IPS-18a (cell line): ENCODE measurements at regions not wholly inside any gene's neighbourhood (a gene's known extent, or its start where the extent isn't known, plus 50 kb on each side); places are given as distances from the start of the nearest gene placed in this dataset.
"Not testable (repeated sequence)": the region's sequence is repeated elsewhere in the genome, so short reads cannot be mapped to it uniquely, and the experiment has no call there.

ENCODE experiments used
- H3K27ac ChIP-seq: one replicate; pipeline ENCODE4 v1.5.1; 2013; ENCODE audit warnings: low read length
- H3K27me3 ChIP-seq: one replicate; pipeline ENCODE4 v1.6.1; 2013; ENCODE audit warnings: mild to moderate bottlenecking, low read length; ENCODE audit not compliant: control insufficient read depth, insufficient read depth
- H3K36me3 ChIP-seq: one replicate; pipeline ENCODE4 v1.6.1; 2013; ENCODE audit warnings: low read depth, low read length; ENCODE audit not compliant: control insufficient read depth
- H3K4me1 ChIP-seq: one replicate; pipeline ENCODE4 v1.6.1; 2013; ENCODE audit warnings: low read depth, low read length; ENCODE audit not compliant: control insufficient read depth
- H3K4me3 ChIP-seq: one replicate; pipeline ENCODE4 v1.5.1; 2013; ENCODE audit warnings: low read length
- H3K9ac ChIP-seq: one replicate; pipeline ENCODE4 v1.6.1; 2013; ENCODE audit warnings: mild to moderate bottlenecking, low read length, moderate library complexity
- H3K9me3 ChIP-seq: one replicate; pipeline ENCODE4 v1.6.1; 2013; ENCODE audit warnings: low read depth, low read length; ENCODE audit not compliant: control insufficient read depth

DNA sequence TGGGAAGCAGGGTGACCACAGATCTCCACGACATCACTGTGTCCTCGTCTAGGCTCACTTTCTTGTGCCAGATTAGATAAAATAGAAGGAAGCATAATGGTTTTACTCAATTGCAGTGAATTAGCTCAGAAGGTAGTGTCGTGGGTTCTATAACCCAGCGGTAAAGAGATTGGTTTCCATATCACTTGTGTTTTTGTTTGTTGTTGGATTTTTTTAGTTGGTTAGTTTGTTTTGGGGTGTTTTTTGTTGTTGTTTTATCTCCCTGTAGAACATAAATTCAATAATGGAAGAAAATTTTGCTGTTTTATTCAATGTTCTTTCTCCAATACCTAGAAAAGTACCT, 85.9 kb upstream of the PRSS16 start:
- Histone ChIP-seq H3K27me3 (peaks cover 5% of the 10 kb centered on the region), H3K36me3 (no peaks in the 10 kb centered on the region), H3K4me3 (peak overlapping the region; percentile 5), H3K9me3 (no peaks in the 10 kb centered on the region), H3K9ac (no peak overlapping the region), H3K4me1 (peaks cover 13% of the 10 kb centered on the region), H3K27ac (no peak overlapping the region)

DNA sequence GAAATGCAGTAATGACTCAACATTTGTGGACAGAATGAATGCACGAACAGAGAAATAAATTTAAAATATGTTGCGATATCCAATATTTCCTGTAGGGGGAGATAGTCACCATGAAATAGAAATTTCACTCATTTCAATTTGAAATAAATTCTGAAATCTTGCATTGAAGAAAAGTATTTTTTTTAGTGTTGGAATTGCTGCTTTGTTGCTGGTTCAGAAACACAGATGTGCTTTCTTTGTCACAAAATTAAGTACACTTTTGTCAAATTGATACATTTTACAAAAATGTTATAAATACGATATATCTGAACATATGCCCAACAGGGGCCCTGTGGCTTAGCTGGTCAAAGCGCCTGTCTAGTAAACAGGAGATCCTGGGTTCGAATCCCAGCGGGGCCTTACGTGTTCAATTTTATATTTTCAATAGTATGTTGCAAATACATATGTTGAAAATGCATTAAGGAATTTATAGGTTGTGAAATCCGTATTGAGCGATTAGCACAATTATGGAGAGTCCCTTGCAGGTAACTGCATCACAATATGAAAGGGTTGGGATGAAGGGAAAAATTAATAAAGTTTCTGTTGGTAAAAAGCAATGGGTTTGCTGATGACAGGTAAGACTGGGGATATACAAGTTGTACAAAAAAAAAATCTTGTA, 85.4 kb upstream of the PRSS16 start:
- no peak overlapping the region for H3K27ac ChIP-seq
- peaks cover 13% of the 10 kb centered on the region for H3K4me1 ChIP-seq
- H3K36me3 ChIP-seq = no peaks in the 10 kb centered on the region
- peak overlapping the region; percentile 5 for H3K4me3 ChIP-seq
- no peaks in the 10 kb centered on the region for H3K9me3 ChIP-seq
- no peak overlapping the region for H3K9ac ChIP-seq
- H3K27me3 ChIP-seq = no peaks in the 10 kb centered on the region

DNA sequence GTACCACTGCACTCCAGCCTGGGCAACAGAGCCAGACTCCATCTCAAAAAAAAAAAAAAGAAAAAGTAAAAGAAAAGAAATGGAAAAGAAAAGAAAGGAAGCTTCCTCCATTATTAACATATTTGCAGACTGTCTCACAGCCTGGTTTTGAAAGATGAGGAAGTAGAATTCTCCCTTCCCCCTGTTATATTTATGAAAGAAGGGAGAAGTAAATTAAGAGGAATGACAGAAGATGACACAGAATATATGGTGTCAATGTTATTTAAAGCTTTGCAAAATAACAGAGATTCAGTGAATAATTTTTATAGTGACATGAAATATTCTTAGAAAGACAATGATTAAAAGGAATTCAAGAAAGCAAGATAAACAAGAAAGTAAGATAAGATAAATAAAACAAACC, 83.7 kb upstream of the PRSS16 start:
- Histone ChIP-seq H3K9me3 (no peaks in the 10 kb centered on the region), H3K36me3 (no peaks in the 10 kb centered on the region), H3K4me3 (no peak overlapping the region), H3K9ac (no peak overlapping the region), H3K4me1 (peaks cover 13% of the 10 kb centered on the region), H3K27ac (no peak overlapping the region), H3K27me3 (no peaks in the 10 kb centered on the region)

DNA sequence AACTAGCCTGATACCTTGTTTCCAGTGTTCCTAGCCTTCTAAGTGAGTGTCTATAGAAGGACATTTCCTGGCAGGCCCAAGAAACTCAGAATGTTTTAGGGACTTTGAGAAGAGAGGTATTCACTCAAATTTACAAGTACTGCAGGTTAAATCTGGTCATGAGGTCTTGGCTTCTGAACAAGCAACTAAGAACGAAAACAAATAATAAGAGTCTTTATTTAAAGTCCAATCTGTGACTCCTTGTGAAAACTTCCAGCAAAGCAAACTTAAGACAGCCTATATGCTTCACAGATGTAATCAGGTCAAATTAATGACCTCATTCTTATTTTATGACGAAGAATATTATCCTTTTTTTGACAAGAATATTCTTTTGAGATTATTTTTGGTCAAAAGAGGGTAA, 79.4 kb upstream of the PRSS16 start:
- Histone ChIP-seq H3K9me3 (no peaks in the 10 kb centered on the region), H3K27ac (no peak overlapping the region), H3K36me3 (no peaks in the 10 kb centered on the region), H3K4me1 (no peaks in the 10 kb centered on the region), H3K27me3 (no peaks in the 10 kb centered on the region), H3K9ac (no peak overlapping the region), H3K4me3 (no peak overlapping the region)

DNA sequence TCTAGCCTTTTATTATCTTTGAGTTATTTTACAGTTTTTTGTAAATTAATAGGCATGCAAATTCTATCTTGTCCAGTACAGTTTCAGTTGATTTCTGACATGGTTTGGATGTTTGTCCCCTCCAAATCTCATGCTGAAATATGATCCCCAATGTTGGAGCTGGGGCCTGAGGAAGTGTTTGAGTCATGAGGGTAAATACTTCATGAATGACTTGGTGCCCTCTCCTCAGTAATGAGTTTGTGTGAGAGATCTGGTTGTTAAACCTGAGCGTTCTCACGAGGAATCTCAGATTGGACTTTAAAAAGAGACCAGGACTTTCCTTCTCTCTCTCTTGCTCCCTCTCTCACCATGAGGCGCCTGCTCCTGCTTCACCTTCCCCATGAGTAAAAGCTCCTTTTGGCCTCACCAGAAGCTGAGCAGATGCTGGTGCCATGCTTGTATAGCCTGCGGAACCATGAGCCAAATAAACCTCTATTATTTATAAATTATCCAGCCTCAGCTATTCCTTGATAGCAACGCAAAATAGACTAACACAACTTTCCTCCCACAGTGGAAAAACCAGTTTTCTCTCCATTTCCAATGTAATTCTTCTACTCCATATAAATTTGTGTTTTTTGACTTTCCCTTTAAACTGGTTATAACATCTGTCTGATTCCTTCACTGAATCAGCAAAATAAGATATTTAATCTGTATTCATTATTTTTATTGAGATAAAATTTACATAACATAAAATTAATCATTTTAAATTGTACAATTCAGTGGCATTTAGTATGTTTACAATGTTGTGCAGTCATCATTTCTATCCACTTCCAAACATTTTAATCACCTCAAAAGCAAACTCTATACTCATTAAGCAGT, 78.7 kb upstream of the PRSS16 start:
- H3K27ac ChIP-seq = no peak overlapping the region
- H3K27me3 ChIP-seq = no peaks in the 10 kb centered on the region
- H3K9me3 ChIP-seq = no peaks in the 10 kb centered on the region
- H3K4me3 ChIP-seq = no peak overlapping the region
- H3K9ac ChIP-seq = no peak overlapping the region
- no peaks in the 10 kb centered on the region for H3K4me1 ChIP-seq
- H3K36me3 ChIP-seq = no peaks in the 10 kb centered on the region

DNA sequence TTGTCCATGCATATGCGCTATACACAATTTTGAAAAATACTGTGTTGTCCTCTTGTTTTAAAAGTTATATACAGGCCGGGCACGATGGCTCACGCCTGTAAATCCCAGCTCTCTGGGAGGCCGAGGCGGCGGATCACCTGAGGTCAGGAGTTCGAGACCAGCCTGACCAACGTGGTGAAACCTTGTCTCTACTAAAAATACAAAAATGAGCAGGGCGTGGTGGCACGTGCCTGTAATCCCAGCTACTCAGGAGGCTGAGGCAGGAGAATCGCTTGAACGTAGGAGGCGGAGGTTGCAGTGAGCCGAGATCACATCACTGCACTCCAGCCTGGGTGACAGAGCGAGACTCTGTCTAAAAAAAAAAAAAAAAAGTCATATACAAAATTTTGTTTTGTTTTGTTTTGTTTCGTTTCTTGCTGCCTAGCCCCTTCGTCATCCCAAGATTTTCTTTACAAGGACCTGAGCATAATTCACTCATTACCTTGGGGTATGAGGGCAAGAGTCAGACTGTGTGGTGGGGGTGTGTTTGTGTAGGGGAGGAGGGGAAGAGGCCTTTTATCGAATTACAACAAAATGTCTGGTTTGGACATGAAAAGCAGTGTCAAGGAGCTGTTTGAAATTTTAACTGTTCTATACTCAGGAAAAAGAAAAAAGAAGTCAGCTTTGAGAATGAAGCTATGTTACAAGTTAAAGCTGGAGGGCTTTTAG, 74.8 kb upstream of the PRSS16 start:
- H3K27ac ChIP-seq, H3K9ac ChIP-seq, H3K4me1 ChIP-seq, H3K36me3 ChIP-seq, H3K27me3 ChIP-seq, H3K4me3 ChIP-seq, H3K9me3 ChIP-seq: not testable (repeated sequence)

DNA sequence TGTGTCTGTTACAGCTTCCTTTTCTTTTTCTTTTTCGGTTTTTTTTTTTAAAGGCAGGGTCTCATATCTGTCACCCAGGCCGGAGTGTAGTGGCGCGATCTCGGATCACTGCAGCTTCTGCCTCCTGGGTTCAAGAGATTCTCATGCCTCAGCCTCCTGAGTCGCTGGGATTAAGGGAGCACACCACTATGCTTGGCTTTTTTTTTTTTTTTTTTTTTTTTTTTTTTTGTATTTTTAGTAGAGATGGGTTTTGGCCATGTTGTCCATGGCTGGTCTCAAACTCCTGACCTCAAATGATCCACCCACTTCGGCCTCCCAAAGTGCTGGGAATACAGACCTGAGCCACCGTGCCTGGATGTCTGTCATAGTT, 74.3 kb upstream of the PRSS16 start:
- H3K36me3 ChIP-seq, H3K4me3 ChIP-seq, H3K27ac ChIP-seq, H3K9ac ChIP-seq, H3K27me3 ChIP-seq, H3K9me3 ChIP-seq, H3K4me1 ChIP-seq: not testable (repeated sequence)

DNA sequence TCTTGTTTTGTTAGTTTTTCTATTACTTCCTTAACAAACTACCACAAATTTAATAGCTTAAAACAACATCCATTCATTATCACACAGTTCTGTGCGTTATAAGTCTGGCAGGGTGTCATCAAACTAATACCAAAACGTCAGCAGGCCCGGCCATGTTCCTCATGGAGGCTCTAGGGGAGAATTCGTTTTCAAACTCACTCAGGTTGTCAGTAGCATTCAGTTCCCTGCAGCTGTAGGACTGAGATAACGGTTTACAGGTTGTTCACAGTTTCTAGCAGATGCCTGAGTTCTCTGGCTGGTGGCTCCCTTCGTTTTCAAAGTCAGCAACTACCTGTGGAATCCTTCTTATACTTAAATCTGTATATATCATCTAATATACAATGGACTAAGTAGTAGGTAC, 72.5 kb upstream of the PRSS16 start:
- Histone ChIP-seq H3K9ac (no peak overlapping the region), H3K36me3 (no peaks in the 10 kb centered on the region), H3K27ac (no peak overlapping the region)

DNA sequence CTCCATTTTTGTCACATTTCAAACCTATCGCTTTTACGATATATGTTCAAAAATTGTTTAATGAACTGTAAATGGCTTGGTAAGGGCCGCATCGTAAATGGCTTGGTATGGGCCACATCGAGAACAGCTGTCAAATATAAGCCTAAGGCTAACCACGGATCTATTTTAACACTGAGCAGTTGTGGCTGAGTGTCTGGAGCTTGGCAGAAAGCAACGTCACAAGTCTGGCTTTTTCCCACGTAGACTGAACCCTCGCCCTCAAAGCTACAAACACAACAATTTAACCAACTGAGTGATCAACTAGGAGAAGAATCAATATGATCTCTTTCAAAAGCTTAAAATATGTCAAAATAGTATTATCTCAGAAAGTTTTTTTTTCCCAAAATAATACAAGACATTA, 71.4 kb upstream of the PRSS16 start:
- no peaks in the 10 kb centered on the region for H3K9me3 ChIP-seq
- H3K9ac ChIP-seq = no peak overlapping the region
- H3K27ac ChIP-seq = no peak overlapping the region
- no peaks in the 10 kb centered on the region for H3K36me3 ChIP-seq
- H3K4me1 ChIP-seq = peaks cover 9% of the 10 kb centered on the region
- peak overlapping the region; percentile 99 for H3K4me3 ChIP-seq
- H3K27me3 ChIP-seq = no peaks in the 10 kb centered on the region

More for the DNA sequence above, 72.5 kb upstream of the PRSS16 start:
- Histone ChIP-seq H3K4me1 (peaks cover 9% of the 10 kb centered on the region), H3K9me3 (no peaks in the 10 kb centered on the region), H3K4me3 (no peak overlapping the region), H3K27me3 (no peaks in the 10 kb centered on the region)

DNA sequence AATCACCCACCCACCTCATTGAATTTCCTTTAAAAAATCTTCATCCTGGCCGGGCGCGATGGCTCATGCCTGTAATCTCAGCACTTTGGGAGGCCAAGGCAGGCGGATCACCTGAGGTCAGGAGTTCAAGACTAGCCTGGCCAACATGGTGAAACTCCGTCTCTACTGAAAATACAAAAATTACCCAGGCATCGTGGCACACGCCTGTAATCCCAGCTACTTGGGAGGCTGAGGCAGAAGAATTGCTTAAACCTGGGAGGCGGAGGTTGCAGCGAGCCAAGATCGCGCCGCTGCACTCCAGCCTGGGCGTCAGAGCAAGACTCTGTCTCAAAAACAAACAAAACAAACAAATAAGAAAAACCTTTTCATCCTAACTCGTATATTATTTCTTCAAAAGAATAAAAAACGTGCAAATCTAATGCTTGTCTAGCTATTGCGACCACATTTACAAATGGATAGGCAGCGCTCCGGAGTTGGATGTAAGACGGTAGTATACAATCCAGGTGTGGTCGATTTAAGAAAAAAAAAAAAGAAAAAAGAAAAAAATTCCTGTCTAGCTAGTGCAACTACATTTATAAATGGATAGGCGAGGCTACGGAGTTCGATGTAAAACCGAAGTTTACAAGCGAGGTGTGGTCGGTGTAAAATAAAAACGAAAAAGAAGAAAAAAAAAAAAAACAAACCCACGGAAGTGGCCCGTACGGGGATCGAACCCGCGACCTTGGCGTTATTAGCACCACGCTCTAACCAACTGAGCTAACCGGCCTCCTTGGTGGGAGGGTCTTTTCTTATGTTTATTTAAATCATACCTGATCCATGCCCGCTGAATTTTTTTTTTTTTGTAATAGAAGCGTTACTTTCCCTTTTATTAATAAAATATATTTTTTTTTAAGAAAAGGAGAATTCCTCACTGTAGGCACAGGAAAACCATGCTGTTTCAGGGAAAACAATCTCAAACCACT, 70.7 kb upstream of the PRSS16 start:
- Histone ChIP-seq H3K27ac (peak overlapping the region; percentile 57), H3K9me3 (no peaks in the 10 kb centered on the region), H3K36me3 (no peaks in the 10 kb centered on the region), H3K9ac (peak overlapping the region; percentile 87), H3K4me1 (peaks cover 9% of the 10 kb centered on the region), H3K27me3 (no peaks in the 10 kb centered on the region), H3K4me3 (peak overlapping the region; percentile 99)
